SK-N-MC (cell line): ENCODE measurements at regions not wholly inside any gene's neighbourhood (a gene's known extent, or its start where the extent isn't known, plus 50 kb on each side); places are given as distances from the start of the nearest gene placed in this dataset.

Experiments used
- EZH2 ChIP-seq: fragments of 200-600 bp; sonication (generic); IDR thresholded peaks from one replicate; pipeline ENCODE4 v1.6.1; 2017; ENCODE audit warnings: antibody characterized with exemption
- POLR2AphosphoS5 ChIP-seq: IDR thresholded peaks from 2 replicates; pipeline ENCODE4 v1.6.1; 2012; ENCODE audit warnings: mild to moderate bottlenecking, low read depth, low read length, borderline replicate concordance

- TF ChIP-seq POLR2AphosphoS5, result no peak
- no peak for TF ChIP-seq EZH2
Measured at GRCh38 chr10:54961040-54961439, 160.0 kb upstream of the PCDH15 start.
